ENCODE measurements at regions not wholly inside any gene's neighbourhood (a gene's known extent, or its start where the extent isn't known, plus 50 kb on each side); places are given as distances from the start of the nearest gene placed in this dataset.
"Not testable (repeated sequence)": the region's sequence is repeated elsewhere in the genome, so short reads cannot be mapped to it uniquely, and the experiment has no call there.

- Mint-ChIP-seq H3K9me3 (no peaks in the 10 kb centered on the region), H3K27me3 (ENCODE audit: low read depth) (no peaks in the 10 kb centered on the region), H3K4me3 (ENCODE audit: low read depth) (no peak overlapping the region), H3K27ac (no peak overlapping the region), H3K36me3 (ENCODE audit: low read depth) (no peaks in the 10 kb centered on the region), H3K4me1 (ENCODE audit: low read depth) (no peaks in the 10 kb centered on the region)
- intact Hi-C loops (cut with micrococcal nuclease), result no loop called here
- DNase-seq (ENCODE audit: low spot score), result no peak
Observed at GRCh38 chr3:25973122-25973521, 183.2 kb downstream of the OXSM start.

- H3K4me3 Mint-ChIP-seq (ENCODE audit: low read depth), result no peak overlapping the region
- DNase-seq (ENCODE audit: low spot score), result no peak
- no peaks in the 10 kb centered on the region for H3K4me1 Mint-ChIP-seq (ENCODE audit: low read depth)
- no peak overlapping the region for H3K27ac Mint-ChIP-seq
- intact Hi-C loops (cut with micrococcal nuclease), result no loop called here
- H3K9me3 Mint-ChIP-seq, result no peaks in the 10 kb centered on the region
- H3K36me3 Mint-ChIP-seq (ENCODE audit: low read depth), result no peaks in the 10 kb centered on the region
- no peaks in the 10 kb centered on the region for H3K27me3 Mint-ChIP-seq (ENCODE audit: low read depth)
Observed at GRCh38 chr3:25982756-25983155, 192.9 kb downstream of the OXSM start.

GRCh38 chr3:25985621-25986020 is 195.7 kb downstream of the OXSM start:
- Mint-ChIP-seq H3K27ac (no peak overlapping the region), H3K27me3 (ENCODE audit: low read depth) (no peaks in the 10 kb centered on the region), H3K4me3 (ENCODE audit: low read depth) (no peak overlapping the region), H3K9me3 (no peaks in the 10 kb centered on the region), H3K4me1 (ENCODE audit: low read depth) (no peaks in the 10 kb centered on the region), H3K36me3 (ENCODE audit: low read depth) (no peaks in the 10 kb centered on the region)
- intact Hi-C loops (cut with micrococcal nuclease), result no loop called here
- DNase-seq (ENCODE audit: low spot score), result no peak

- H3K27me3 Mint-ChIP-seq (ENCODE audit: low read depth), result no peaks in the 10 kb centered on the region
Observed at GRCh38 chr3:25992606-25993005, 202.7 kb downstream of the OXSM start.

GRCh38 chr3:26004172-26004571 is 214.3 kb downstream of the OXSM start:
- Mint-ChIP-seq H3K9me3 (peaks cover 10% of the 10 kb centered on the region), H3K4me1 (ENCODE audit: low read depth) (no peaks in the 10 kb centered on the region), H3K36me3 (ENCODE audit: low read depth) (no peaks in the 10 kb centered on the region), H3K4me3 (ENCODE audit: low read depth) (no peak overlapping the region), H3K27me3 (ENCODE audit: low read depth) (no peaks in the 10 kb centered on the region), H3K27ac (no peak overlapping the region)
- no peak for DNase-seq (ENCODE audit: low spot score)
- intact Hi-C loops (cut with micrococcal nuclease), result no loop called here

More at GRCh38 chr3:25992606-25993005, 202.7 kb downstream of the OXSM start:
- Mint-ChIP-seq H3K9me3 (peaks cover 31% of the 10 kb centered on the region), H3K4me3 (ENCODE audit: low read depth) (no peak overlapping the region), H3K27ac (no peak overlapping the region), H3K4me1 (ENCODE audit: low read depth) (no peaks in the 10 kb centered on the region), H3K36me3 (ENCODE audit: low read depth) (no peaks in the 10 kb centered on the region)
- no peak for DNase-seq (ENCODE audit: low spot score)
- intact Hi-C loops (cut with micrococcal nuclease), result no loop called here

GRCh38 chr3:26011276-26011675 is 221.4 kb downstream of the OXSM start:
- H3K27ac Mint-ChIP-seq, result no peak overlapping the region
- no peaks in the 10 kb centered on the region for H3K4me1 Mint-ChIP-seq (ENCODE audit: low read depth)
- H3K27me3 Mint-ChIP-seq (ENCODE audit: low read depth), result no peaks in the 10 kb centered on the region
- H3K4me3 Mint-ChIP-seq (ENCODE audit: low read depth), result no peak overlapping the region
- no peak for DNase-seq (ENCODE audit: low spot score)
- no peaks in the 10 kb centered on the region for H3K9me3 Mint-ChIP-seq
- H3K36me3 Mint-ChIP-seq (ENCODE audit: low read depth), result no peaks in the 10 kb centered on the region
- intact Hi-C loops (cut with micrococcal nuclease), result no loop called here

- no peak overlapping the region for H3K4me3 Mint-ChIP-seq (ENCODE audit: low read depth)
- no peaks in the 10 kb centered on the region for H3K4me1 Mint-ChIP-seq (ENCODE audit: low read depth)
- intact Hi-C loops (cut with micrococcal nuclease), result no loop called here
- no peak overlapping the region for H3K27ac Mint-ChIP-seq
- no peak for DNase-seq (ENCODE audit: low spot score)
- H3K27me3 Mint-ChIP-seq (ENCODE audit: low read depth), result no peaks in the 10 kb centered on the region
- H3K9me3 Mint-ChIP-seq, result no peaks in the 10 kb centered on the region
- no peaks in the 10 kb centered on the region for H3K36me3 Mint-ChIP-seq (ENCODE audit: low read depth)
Observed at GRCh38 chr3:26012241-26012745, 222.4 kb downstream of the OXSM start.

- H3K27me3 Mint-ChIP-seq (ENCODE audit: low read depth), result no peaks in the 10 kb centered on the region
- DNase-seq (ENCODE audit: low spot score), result no peak
- no peaks in the 10 kb centered on the region for H3K9me3 Mint-ChIP-seq
Observed at GRCh38 chr3:26015752-26016151, 225.9 kb downstream of the OXSM start.

GRCh38 chr3:26018889-26019288 is 229.0 kb downstream of the OXSM start:
- H3K9me3 Mint-ChIP-seq, result no peaks in the 10 kb centered on the region
- no peaks in the 10 kb centered on the region for H3K4me1 Mint-ChIP-seq (ENCODE audit: low read depth)
- H3K27ac Mint-ChIP-seq, result no peak overlapping the region
- H3K4me3 Mint-ChIP-seq (ENCODE audit: low read depth), result no peak overlapping the region
- H3K36me3 Mint-ChIP-seq (ENCODE audit: low read depth), result no peaks in the 10 kb centered on the region
- H3K27me3 Mint-ChIP-seq (ENCODE audit: low read depth), result no peaks in the 10 kb centered on the region
- no peak for DNase-seq (ENCODE audit: low spot score)
- intact Hi-C loops (cut with micrococcal nuclease), result no loop called here

More at GRCh38 chr3:26015752-26016151, 225.9 kb downstream of the OXSM start:
- Mint-ChIP-seq H3K27ac (no peak overlapping the region), H3K36me3 (ENCODE audit: low read depth) (no peaks in the 10 kb centered on the region), H3K4me3 (ENCODE audit: low read depth) (no peak overlapping the region), H3K4me1 (ENCODE audit: low read depth) (no peaks in the 10 kb centered on the region)
- intact Hi-C loops (cut with micrococcal nuclease), result no loop called here

- H3K27ac Mint-ChIP-seq; intact Hi-C loops (cut with micrococcal nuclease); H3K27me3 Mint-ChIP-seq (ENCODE audit: low read depth); H3K36me3 Mint-ChIP-seq (ENCODE audit: low read depth); DNase-seq (ENCODE audit: low spot score); H3K4me3 Mint-ChIP-seq (ENCODE audit: low read depth); H3K4me1 Mint-ChIP-seq (ENCODE audit: low read depth); H3K9me3 Mint-ChIP-seq: not testable (repeated sequence)
Observed at GRCh38 chr3:26024206-26024605, 234.3 kb downstream of the OXSM start.

GRCh38 chr3:26029321-26029720 is 239.4 kb downstream of the OXSM start:
- DNase-seq (ENCODE audit: low spot score), result no peak
- H3K4me1 Mint-ChIP-seq (ENCODE audit: low read depth), result no peaks in the 10 kb centered on the region
- H3K9me3 Mint-ChIP-seq, result no peaks in the 10 kb centered on the region
- no peaks in the 10 kb centered on the region for H3K27me3 Mint-ChIP-seq (ENCODE audit: low read depth)
- no peak overlapping the region for H3K27ac Mint-ChIP-seq
- no peaks in the 10 kb centered on the region for H3K36me3 Mint-ChIP-seq (ENCODE audit: low read depth)
- intact Hi-C loops (cut with micrococcal nuclease), result no loop called here
- no peak overlapping the region for H3K4me3 Mint-ChIP-seq (ENCODE audit: low read depth)

- DNase-seq (ENCODE audit: low spot score); H3K4me3 Mint-ChIP-seq (ENCODE audit: low read depth); H3K36me3 Mint-ChIP-seq (ENCODE audit: low read depth); H3K27ac Mint-ChIP-seq; intact Hi-C loops (cut with micrococcal nuclease); H3K27me3 Mint-ChIP-seq (ENCODE audit: low read depth); H3K4me1 Mint-ChIP-seq (ENCODE audit: low read depth): not testable (repeated sequence)
- H3K9me3 Mint-ChIP-seq, result peaks cover 23% of the 10 kb centered on the region
Observed at GRCh38 chr3:26042126-26042525, 252.2 kb downstream of the OXSM start.

- H3K4me1 Mint-ChIP-seq (ENCODE audit: low read depth), result no peaks in the 10 kb centered on the region
- no peaks in the 10 kb centered on the region for H3K27me3 Mint-ChIP-seq (ENCODE audit: low read depth)
- H3K27ac Mint-ChIP-seq, result no peak overlapping the region
- H3K36me3 Mint-ChIP-seq (ENCODE audit: low read depth), result no peaks in the 10 kb centered on the region
- H3K9me3 Mint-ChIP-seq, result no peaks in the 10 kb centered on the region
- H3K4me3 Mint-ChIP-seq (ENCODE audit: low read depth), result no peak overlapping the region
- intact Hi-C loops (cut with micrococcal nuclease), result no loop called here
- DNase-seq (ENCODE audit: low spot score), result no peak
Observed at GRCh38 chr3:26049951-26050350, 260.1 kb downstream of the OXSM start.

GRCh38 chr3:26050776-26051175 is 260.9 kb downstream of the OXSM start:
- Mint-ChIP-seq H3K27ac (no peak overlapping the region), H3K9me3 (no peaks in the 10 kb centered on the region), H3K36me3 (ENCODE audit: low read depth) (no peaks in the 10 kb centered on the region), H3K4me3 (ENCODE audit: low read depth) (no peak overlapping the region), H3K27me3 (ENCODE audit: low read depth) (no peaks in the 10 kb centered on the region), H3K4me1 (ENCODE audit: low read depth) (no peaks in the 10 kb centered on the region)
- no peak for DNase-seq (ENCODE audit: low spot score)
- intact Hi-C loops (cut with micrococcal nuclease), result no loop called here
